Right lobe of liver (tissue), 6 donors: ENCODE measurements at regions not wholly inside any gene's neighbourhood (a gene's known extent, or its start where the extent isn't known, plus 50 kb on each side); places are given as distances from the start of the nearest gene placed in this dataset.
A peak's percentile ranks its signal among the peaks of the same experiment; 100 is the strongest.

Experiments used
- ATAC-seq, 4 donors: fragments of 200-7000 bp; cut with Tn5 transposase; one replicate each; pipeline ENCODE4 v1.9.1; 2020; ENCODE audit warnings: mild to moderate bottlenecking in 4 of 4, moderate library complexity in 4 of 4
- DNase-seq, 3 donors: peaks; one replicate each; pipeline ENCODE4 v3.0.0-alpha.2; 2020
- H3K27ac ChIP-seq, 3 donors: fragments of 200-600 bp; one replicate each; pipeline ENCODE4 v1.8.0; 2022
- H3K27me3 ChIP-seq, 2 donors: fragments of 200-600 bp; one replicate each; pipeline ENCODE4 v1.8.0; 2022
- H3K36me3 ChIP-seq, 4 donors: fragments of 200-600 bp; sonication (generic) in 1 of 4; one replicate each; pipeline versions ENCODE4 v1.5.1 to v1.8.0; 2017 to 2022; ENCODE audit warnings: control low read depth in 1 of 4
- H3K4me1 ChIP-seq, 4 donors: fragments of 200-600 bp; sonication (generic) in 1 of 4; one replicate each; pipeline versions ENCODE4 v1.5.1 to v1.8.0; 2017 to 2022; ENCODE audit warnings: control low read depth in 1 of 4
- H3K4me3 ChIP-seq, 3 donors: fragments of 200-600 bp; one replicate each; pipeline ENCODE4 v1.8.0; 2022
- H3K9me3 ChIP-seq, 4 donors: fragments of 200-600 bp; sonication (generic) in 1 of 4; one replicate each; pipeline versions ENCODE4 v1.5.1 to v1.8.0; 2017 to 2022; ENCODE audit warnings: control low read depth in 1 of 4
- CTCF ChIP-seq, 4 donors: fragments of 200-600 bp in 3 of 4; fragments of 450-650 bp in 1 of 4; IDR thresholded peaks; one replicate each; pipeline versions ENCODE4 v1.5.1 to v1.8.0; 2016 to 2022; ENCODE audit warnings: antibody characterized with exemption in 4 of 4, mild to moderate bottlenecking in 2 of 4
- POLR2A ChIP-seq: fragments of 450-650 bp; IDR thresholded peaks from one replicate; pipeline ENCODE4 v1.6.1; 2017; ENCODE audit warnings: antibody characterized with exemption, mild to moderate bottlenecking
- WGBS: methylation state at CpG from one replicate; pipeline ENCODE4 v1.1.6; 2018; ENCODE audit warnings: low coverage, low lambda C conversion rate; ENCODE audit not compliant: insufficient coverage; ENCODE audit errors: missing lambda C conversion rate; 5-methylcytosine and 5-hydroxymethylcytosine counted together
- intact Hi-C, 2 donors: fragments of 100-400 bp; cut with DNase I; formaldehyde crosslinking; loops; one replicate each; pipeline versions ENCODE4 v1.11.2 to v1.14.1; 2022
- donor health status: DM: no; HTN: yes; CAD: no.
- donor health status: DM: no; HTN: no; CAD: no.
- donor health status: DM: no; HTN: no; CAD: no.
- donor health status: DM: no; HTN: yes; CAD: no.
- donor health status: DM: no; HTN: yes; CAD: no.

- no peaks in the 10 kb centered on the region for H3K4me1 ChIP-seq
- no peaks in the 10 kb centered on the region for H3K36me3 ChIP-seq
- 39% methylated on average over 2 of the region's 4 CpGs for WGBS
- intact Hi-C loops: no loop called here
- no peaks in the 10 kb centered on the region for H3K27me3 ChIP-seq
- no peak for DNase-seq
- H3K27ac ChIP-seq: no peak overlapping the region
- TF ChIP-seq POLR2A (no peak), CTCF (IDR thresholded peaks at IDR 0.05) (no peak)
- H3K4me3 ChIP-seq: no peak overlapping the region
- no peaks in the 10 kb centered on the region for H3K9me3 ChIP-seq
- ATAC-seq: no peak
These were observed 59.0 kb upstream of the RBFOX3 start for GRCh38 chr17:79669861-79670260.

- Histone ChIP-seq H3K4me1 (no peaks in the 10 kb centered on the region), H3K27me3 (no peaks in the 10 kb centered on the region), H3K4me3 (no peak overlapping the region), H3K36me3 (no peaks in the 10 kb centered on the region), H3K9me3 (no peaks in the 10 kb centered on the region), H3K27ac (no peak overlapping the region)
- intact Hi-C loops: no loop called here
- DNase-seq (no peak), ATAC-seq (no peak)
- TF ChIP-seq CTCF (IDR thresholded peaks at IDR 0.05) (no peak), POLR2A (no peak)
- 57% methylated on average over 11 of the region's 17 CpGs for WGBS
These were observed 57.7 kb upstream of the RBFOX3 start for GRCh38 chr17:79668344-79669250.

GRCh38 chr17:79667746-79668145 lies 56.9 kb upstream of the RBFOX3 start:
- H3K36me3 ChIP-seq: no peaks in the 10 kb centered on the region
- H3K27ac ChIP-seq: no peak overlapping the region
- TF ChIP-seq POLR2A (no peak), CTCF (IDR thresholded peaks at IDR 0.05) (no peak)
- ATAC-seq: no peak
- no peaks in the 10 kb centered on the region for H3K27me3 ChIP-seq
- intact Hi-C loops: no loop called here
- no peaks in the 10 kb centered on the region for H3K4me1 ChIP-seq
- no peak overlapping the region for H3K4me3 ChIP-seq
- DNase-seq: no peak
- H3K9me3 ChIP-seq: no peaks in the 10 kb centered on the region
- 81% methylated on average over 6 of the region's 8 CpGs for WGBS

- WGBS: 42% methylated on average over 4 of the region's 14 CpGs
- Histone ChIP-seq H3K27me3 (no peaks in the 10 kb centered on the region), H3K36me3 (no peaks in the 10 kb centered on the region), H3K9me3 (no peaks in the 10 kb centered on the region), H3K4me1 (no peaks in the 10 kb centered on the region), H3K4me3 (no peak overlapping the region), H3K27ac (no peak overlapping the region)
- no peak for ATAC-seq
- TF ChIP-seq POLR2A: no peak
- no peak for TF ChIP-seq CTCF (IDR thresholded peaks at IDR 0.05)
- intact Hi-C loops: no loop called here
- DNase-seq: peak in 1 of 3 donors; percentile 3
These were observed 56.4 kb upstream of the RBFOX3 start for GRCh38 chr17:79667121-79667715.
